ENCODE measurements at regions not wholly inside any gene's neighbourhood (a gene's known extent, or its start where the extent isn't known, plus 50 kb on each side); places are given as distances from the start of the nearest gene placed in this dataset.
"Not testable (repeated sequence)": the region's sequence is repeated elsewhere in the genome, so short reads cannot be mapped to it uniquely, and the experiment has no call there.

DNA sequence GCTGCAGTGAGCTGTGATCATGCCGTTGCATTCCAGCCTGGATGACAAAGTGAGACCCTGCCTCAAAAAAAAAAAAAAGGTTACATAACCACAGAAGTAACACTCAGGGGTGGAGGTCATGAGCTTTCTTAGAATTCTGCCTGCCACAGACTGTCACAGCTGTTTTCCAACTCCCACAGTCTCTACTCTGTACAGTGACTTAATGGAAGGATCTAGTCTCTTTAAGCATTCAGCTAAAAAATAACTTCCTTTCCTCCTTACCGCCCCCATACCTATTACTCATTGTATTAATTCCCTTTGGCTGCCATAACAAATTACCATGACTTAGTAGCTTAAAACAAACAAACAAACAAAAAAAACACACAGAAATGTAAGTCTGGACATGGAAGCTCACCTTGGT lies 99.6 kb upstream of the UBE2E1 start:
- no peak for DNase-seq (ENCODE audit: low read depth)

DNA sequence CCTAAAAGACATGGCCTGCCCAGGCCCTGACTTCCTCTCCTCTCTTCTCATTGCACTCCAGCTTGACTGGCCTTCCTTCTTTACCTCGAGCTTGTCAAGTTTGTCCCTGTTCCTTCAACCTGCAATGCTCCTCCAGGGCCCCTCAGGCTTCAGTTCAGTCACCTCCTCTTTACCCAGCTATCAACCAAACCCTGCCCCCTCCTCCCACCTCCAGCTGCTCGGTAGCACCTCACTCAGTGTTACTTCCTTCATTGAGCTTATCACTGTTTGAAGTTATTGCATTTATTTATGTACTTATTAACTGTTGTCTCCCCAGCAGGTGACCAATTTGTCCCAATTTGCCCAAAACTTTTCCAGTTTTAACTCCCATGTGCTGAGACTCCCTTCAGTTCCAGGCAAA lies 95.8 kb upstream of the UBE2E1 start:
- DNase-seq (ENCODE audit: low read depth), result no peak

DNA sequence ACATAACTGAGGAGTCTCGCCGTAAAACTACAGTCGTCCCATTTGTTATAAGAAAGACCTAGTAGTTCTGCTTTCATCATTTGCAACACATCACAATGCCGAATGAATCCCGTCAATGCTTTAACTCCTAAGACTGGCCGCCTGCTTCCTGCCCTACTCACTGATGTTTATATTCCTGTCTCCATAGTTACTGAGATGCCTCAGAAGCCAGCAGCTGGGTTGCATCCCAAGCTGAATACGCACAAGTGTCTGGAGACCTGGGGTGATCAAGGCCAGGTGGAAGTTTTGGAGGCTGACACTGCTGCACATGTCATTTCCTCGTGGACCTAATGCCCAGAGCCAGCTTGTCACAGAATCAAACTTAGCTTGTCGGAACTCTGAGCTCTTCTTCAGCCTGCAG lies 95.2 kb upstream of the UBE2E1 start:
- DNase-seq (ENCODE audit: low read depth), result no peak

- DNase-seq (ENCODE audit: low read depth), result no peak
Observed at GRCh38 chr3:23711916-23712494, 93.8 kb upstream of the UBE2E1 start.

DNA sequence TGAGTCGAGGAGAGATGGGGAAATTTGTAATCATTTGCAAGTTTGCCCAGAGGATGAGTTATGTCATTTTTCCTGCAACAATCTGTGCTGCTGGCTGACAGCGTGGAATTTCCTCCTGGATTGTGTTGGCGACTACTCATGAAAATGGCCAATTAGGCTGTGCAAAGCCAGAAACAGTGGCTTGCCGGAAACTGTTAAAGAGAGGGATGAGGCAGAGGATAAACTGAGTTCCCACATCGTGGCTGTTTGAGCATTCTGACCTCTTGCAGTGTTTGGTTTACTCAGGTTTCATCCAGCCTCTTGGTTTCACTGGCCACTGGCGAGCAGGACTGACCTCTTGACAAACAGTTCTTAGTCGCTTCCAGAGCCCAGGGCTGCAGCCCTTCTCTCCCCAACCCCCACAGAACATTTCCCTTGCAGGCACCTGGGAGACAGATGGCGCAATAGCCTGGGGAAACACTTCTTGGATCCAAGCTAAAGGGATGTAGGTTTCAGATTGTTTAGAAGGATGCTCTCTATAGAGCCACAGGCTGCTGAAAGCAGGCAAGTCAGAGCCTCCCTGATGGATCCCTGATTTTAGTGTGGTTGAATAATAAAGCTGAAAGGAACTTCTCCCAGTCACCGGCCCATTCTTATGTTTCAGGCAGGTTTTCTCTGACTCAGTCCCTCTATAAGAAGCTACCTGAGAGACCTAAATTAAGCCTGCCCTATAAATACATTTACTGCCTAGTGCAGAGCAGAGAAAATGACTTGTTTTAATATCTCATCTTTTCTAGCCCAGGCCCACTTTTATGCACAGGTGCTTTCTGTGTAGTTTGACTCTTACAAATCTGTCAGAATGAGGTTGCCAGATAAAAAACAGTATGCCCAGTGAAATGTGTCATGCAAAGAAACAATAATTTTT lies 92.8 kb upstream of the UBE2E1 start:
- no peak for DNase-seq (ENCODE audit: low read depth)

DNA sequence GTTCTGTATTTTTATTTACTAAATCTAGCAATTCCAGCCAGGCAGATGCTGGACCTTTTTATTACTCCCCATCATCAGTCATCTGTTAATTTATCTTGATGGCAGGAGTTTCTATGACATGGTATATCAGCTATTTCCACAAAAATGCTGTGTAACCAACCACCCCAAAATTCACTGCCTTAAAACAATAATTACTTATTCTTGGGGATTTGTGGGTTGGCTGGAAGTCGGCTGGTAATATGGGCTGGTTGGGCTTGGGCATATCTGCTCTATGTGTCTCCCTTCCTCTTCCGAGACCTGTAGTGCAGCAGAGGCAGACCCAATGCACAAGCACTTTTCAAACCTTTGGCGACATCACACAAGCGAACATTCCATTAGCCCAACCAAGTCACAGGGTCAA lies 92.1 kb upstream of the UBE2E1 start:
- no peak for DNase-seq (ENCODE audit: low read depth)

DNA sequence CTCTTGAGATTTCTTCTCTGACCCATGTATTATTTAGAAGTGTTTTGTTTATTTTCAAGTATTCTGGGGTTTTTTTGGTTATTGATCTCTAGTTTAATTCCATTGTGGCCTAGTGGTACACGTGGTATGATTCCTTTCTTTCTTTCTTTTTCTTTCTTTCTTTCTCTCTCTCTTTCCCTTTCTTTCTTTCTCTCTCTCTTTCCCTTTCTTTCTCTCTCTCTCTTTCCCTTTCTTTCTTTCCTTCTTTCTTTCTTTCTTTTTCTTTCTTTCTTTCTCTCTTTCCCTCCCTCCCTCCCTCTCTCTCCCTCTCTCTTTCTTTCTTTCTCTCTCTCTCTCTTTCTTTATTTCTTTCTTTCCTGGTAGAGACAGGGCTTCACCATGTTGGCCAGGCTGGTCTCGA lies 85.7 kb upstream of the UBE2E1 start:
- DNase-seq (ENCODE audit: low read depth), result no peak

DNA sequence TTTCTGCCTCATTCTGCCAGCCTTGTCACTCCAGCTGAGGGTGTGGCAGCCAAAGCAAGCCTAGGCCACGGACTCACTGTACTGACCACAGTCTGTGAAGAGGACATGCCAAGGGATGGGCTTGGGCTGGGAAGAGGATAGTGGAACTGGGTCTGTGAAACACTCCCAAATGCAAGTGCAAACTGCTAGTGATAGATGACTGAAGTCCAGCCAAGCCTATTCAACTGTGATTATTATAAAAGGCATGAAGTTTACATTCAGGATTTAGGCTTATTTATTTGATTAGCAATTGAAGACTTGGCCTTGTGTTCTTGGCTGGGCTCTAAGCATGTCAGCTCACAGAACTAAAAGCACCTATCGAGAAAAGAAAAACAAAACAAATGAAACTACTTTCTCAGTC lies 84.9 kb upstream of the UBE2E1 start:
- no peak for DNase-seq (ENCODE audit: low read depth)

GRCh38 chr3:23723141-23723540 lies 82.6 kb upstream of the UBE2E1 start:
- DNase-seq (ENCODE audit: low read depth), result no peak

DNA sequence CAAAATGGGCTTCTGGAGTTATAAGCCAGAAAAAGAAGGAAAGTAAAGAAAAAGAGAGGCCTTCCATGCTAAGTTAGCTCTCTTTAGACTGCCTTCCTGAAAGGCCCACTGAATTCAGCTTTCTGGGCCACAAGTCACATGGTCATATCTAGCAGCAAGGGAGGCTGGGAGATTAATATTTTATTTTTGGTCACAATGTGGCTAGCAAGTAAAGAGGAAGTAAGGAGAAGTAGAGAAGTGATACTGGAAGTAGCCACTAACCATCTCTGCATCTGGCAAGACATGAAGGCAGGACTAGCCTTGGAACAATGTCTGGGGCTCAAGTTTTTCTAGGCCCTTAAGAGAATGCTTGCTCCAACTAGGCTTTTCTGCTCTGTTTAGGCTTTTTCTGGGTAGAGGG lies 81.8 kb upstream of the UBE2E1 start:
- no peak for DNase-seq (ENCODE audit: low read depth)

GRCh38 chr3:23726811-23727548 lies 78.8 kb upstream of the UBE2E1 start:
- no peak for DNase-seq (ENCODE audit: low read depth)

DNA sequence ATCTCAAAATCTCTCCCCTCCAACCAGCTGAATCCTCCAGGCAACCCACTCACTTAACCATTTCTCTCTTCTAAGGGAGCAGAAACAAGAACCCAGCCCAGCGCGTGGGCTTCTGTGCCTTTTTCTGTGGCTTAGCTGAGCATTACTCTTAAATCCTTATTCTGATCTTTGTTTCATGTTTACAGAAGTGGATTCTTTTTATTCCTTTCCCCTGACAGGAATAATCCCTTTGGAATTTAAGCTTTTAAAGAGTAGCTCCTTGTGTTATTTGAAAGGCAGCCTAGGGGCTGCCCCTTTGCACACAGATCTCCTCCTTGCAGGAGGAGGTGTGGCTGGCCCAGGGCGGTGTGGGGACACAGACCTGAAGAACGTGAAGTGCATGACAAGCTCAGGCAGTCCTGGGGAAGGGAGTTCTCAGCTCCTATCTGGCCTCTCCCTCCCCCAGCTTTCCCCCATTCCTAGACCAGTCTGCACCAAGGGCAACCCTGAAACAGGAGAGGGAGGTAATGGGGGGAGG lies 77.1 kb upstream of the UBE2E1 start:
- no peak for DNase-seq (ENCODE audit: low read depth)

DNA sequence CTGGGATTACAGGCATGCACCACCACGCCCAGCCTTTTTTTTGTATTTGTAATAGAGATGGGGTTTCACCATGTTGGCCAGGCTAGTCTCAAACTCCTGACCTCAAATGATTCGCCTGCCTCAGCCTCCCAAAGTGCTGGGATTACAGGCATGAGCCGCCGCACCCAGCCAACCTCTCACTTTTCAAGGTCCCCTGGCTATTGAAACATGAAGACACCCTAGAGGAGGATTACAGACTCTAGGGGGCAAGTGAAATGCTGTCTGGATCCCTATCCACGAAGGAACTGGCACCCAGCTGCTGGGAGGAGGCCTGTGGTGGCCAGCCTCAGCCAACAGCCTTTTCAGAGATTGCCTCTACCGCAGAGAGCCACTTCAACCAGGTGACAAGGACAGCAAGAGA lies 76.4 kb upstream of the UBE2E1 start:
- DNase-seq (ENCODE audit: low read depth), result not testable (repeated sequence)

GRCh38 chr3:23734481-23734880 lies 71.3 kb upstream of the UBE2E1 start:
- DNase-seq (ENCODE audit: low read depth), result no peak

DNA sequence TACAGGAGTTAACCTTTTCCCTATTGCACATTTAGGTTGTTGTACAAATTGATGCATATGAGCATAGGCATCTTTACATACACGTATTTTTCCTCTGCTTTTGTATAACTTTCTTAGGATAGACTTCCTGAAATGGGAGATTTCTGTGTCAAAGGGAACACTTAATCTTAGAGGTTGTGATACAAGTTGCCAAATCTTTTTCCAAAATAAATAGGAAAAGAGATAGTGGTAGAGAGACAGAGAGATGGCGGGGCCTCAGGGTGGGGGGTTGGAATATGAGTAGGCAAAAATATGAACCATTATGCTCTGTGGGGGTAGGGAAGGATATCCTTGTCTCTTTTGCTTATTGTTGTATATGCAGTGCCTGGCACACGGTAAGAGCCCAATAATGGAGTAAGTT lies 70.7 kb upstream of the UBE2E1 start:
- DNase-seq (ENCODE audit: low read depth), result no peak

DNA sequence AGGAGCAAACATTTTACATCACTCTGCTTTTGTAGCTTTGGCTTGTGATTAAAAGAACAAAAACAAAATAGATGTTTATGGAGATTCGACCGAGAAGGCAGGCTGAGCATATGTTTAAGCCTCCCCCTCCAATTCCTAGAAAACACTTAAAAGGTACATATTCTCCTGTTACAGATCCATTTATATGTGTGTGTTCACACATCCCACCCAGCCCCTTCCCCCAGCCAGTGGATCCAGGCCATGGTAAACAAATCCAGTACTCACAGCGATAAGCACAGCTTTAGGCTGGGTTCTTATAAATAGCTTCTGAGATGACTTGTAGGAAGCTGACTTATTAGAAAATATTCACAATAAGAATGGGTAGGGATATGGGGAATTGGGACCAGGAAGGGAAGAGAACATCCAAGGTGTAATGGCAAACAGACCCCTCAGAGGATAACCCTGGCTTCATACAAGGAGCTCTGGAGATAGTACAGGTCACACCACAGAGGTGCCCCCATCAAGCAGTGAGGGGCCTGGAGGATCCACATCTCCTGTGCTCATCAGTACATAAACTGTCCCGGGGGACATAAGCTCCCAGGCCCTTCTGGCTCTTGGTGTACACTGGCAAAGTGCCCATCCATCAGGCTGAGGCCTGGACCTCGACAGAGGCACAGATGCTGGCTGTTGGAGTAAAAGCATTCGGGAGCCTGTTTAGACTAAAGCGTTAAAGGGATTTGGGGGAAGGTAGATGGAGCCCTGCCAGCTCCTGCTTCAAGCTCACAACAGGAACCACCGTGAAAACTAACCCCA lies 70.0 kb upstream of the UBE2E1 start:
- DNase-seq (ENCODE audit: low read depth), result no peak

GRCh38 chr3:23738944-23739343 lies 66.8 kb upstream of the UBE2E1 start:
- no peak for DNase-seq (ENCODE audit: low read depth)

GRCh38 chr3:23739536-23739935 lies 66.2 kb upstream of the UBE2E1 start:
- DNase-seq (ENCODE audit: low read depth), result no peak

GRCh38 chr3:23740517-23740965 lies 65.2 kb upstream of the UBE2E1 start:
- peak; percentile 17 for DNase-seq (ENCODE audit: low read depth)

DNA sequence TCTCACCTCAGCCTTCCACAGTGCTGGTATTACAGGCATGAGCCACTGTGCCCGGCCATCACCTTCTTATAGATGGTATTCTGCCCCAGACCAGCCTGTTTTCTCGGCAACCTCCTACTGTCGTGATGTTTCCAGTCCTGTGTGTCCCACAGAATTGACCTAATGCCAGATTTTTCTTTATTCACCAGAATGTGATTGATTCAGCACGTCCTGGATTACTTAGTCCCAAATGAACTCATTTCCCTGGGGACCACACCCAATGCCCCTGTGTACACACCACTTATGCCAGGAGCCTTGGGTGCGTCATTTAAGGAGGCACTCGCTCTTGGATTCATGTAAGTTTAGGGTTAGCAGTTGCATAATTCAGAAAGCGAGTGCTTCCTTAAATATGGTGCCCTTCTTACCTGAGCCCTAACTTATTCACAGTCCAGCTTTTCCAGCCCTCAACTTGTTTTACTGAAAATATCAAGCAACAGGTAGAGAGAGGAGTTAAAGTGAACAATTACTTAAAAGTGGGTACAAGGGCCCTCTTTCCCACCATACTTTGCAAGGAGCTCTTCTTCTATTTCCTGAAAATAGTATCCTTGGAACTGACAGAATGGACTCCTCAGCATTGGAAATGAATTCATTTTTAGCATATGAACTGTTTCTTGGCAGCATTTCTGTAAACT lies 64.6 kb upstream of the UBE2E1 start:
- no peak for DNase-seq (ENCODE audit: low read depth)

DNA sequence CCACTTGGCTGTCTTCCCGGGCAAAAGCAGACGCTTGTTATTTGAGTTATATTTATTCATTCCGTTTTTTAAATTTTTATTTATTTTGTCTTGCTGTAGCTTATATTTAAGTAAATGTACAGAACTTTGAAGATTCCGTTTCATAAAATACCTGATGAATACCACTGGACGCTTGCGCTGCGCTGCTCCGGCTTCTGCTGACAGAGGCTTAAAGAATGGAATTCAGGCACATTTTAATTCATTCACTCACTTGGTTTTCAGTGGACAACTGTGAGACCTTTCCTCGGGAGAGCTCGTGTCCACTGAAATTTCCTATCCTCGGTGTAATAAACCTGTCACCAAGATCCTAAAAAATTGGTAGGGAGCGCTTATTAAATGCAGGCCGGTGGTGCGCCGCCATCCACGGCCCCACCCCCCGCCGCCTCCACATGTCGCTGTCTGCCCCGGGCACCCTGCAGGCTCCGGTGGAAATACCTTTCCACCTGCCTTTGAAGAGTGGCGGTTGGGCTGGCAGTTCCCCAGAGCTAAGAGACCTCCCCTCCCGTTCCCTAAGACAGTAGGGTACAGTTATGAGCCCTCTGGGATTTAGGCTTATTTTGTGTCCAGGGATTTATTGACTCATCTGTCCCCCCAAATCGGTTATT lies 62.5 kb upstream of the UBE2E1 start:
- DNase-seq (ENCODE audit: low read depth), result no peak

All from activated T-cell treated with anti-CD3 and anti-CD28 coated beads for 48 hours (primary cell).